SJSA1 (cell line): ENCODE measurements at regions not wholly inside any gene's neighbourhood (a gene's known extent, or its start where the extent isn't known, plus 50 kb on each side); places are given as distances from the start of the nearest gene placed in this dataset.

Experiments
- DNase-seq, 2 experiments: peaks; one replicate each; pipeline ENCODE4 v3.0.0-alpha.2; 2015 to 2020; ENCODE audit warnings: low spot score in 2 of 2, low read depth in 1 of 2
- H3K27ac ChIP-seq: fragments of 250-450 bp; sonication (Bioruptor Pico); 2 replicates; pipeline ENCODE4 v1.5.1; 2020; ENCODE audit warnings: mild to moderate bottlenecking, moderate library complexity
- H3K27me3 ChIP-seq: fragments of 250-450 bp; sonication (Bioruptor Pico); replicated peaks from 2 replicates; pipeline ENCODE4 v1.5.1; 2020; ENCODE audit warnings: mild to moderate bottlenecking, moderate library complexity
- H3K36me3 ChIP-seq: fragments of 250-450 bp; sonication (Bioruptor Pico); 2 replicates; pipeline ENCODE4 v1.5.1; 2020; ENCODE audit warnings: mild to moderate bottlenecking
- H3K4me1 ChIP-seq: fragments of 250-450 bp; sonication (Bioruptor Pico); replicated peaks from 2 replicates; pipeline ENCODE4 v1.6.1; 2021; ENCODE audit warnings: mild to moderate bottlenecking
- H3K4me3 ChIP-seq: fragments of 250-450 bp; sonication (Bioruptor Pico); 2 replicates; pipeline ENCODE4 v1.5.1; 2020; ENCODE audit warnings: mild to moderate bottlenecking
- H3K9me3 ChIP-seq: fragments of 250-450 bp; sonication (Bioruptor Pico); replicated peaks from 2 replicates; pipeline ENCODE4 v1.5.1; 2020; ENCODE audit warnings: mild to moderate bottlenecking

DNA sequence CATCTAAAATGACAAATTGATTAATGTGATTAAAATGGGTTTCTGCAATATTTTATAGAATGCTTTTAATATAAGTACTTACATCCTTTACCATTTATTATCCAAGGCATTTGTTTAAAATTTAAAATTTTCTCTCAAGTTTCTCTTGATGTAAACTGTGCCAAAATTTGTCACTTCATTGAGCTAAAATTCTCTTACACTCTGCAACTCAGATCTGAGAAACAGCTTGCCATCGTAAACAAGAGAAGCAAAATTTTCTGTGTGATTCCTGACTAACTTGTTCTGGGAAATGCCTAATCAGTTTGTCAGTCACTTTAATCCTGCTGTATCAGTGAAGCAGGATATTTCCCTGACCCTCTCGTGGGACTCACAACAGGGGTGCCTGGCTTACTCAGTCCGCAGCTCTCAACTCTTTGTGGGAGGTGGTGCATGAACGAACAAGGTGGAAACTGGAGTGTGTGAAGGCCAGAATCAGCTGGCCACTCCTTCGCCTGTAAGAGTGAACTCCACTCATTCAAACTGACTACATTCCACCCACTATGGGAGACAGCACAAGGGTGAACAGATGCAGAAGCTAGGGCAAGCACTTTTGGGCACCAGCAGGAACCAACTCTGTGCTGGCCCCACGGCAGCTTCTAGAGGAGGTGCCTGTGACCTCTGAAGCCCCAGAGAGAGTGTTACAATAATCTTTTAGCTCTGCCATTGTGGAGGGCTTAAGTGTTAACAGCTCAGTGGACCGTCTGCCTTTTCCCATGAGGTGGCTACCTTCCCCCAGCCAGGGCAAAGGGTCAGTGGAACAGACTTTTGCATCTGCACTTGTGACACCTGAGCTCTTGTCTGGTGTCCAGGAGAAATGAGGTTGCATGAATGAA is 349.4 kb downstream of the FAT4 start:
- H3K27ac ChIP-seq = no peak overlapping the region
- H3K36me3 ChIP-seq = no peaks in the 10 kb centered on the region
- no peaks in the 10 kb centered on the region for H3K27me3 ChIP-seq
- H3K9me3 ChIP-seq = no peaks in the 10 kb centered on the region
- no peaks in the 10 kb centered on the region for H3K4me1 ChIP-seq
- H3K4me3 ChIP-seq = no peak overlapping the region
- DNase-seq = no peak

- Histone ChIP-seq H3K4me3 (no peak overlapping the region), H3K27ac (no peak overlapping the region), H3K9me3 (no peaks in the 10 kb centered on the region), H3K36me3 (no peaks in the 10 kb centered on the region), H3K27me3 (no peaks in the 10 kb centered on the region), H3K4me1 (no peaks in the 10 kb centered on the region)
- DNase-seq = no peak
Measured at GRCh38 chr4:125666635-125667034, 351.9 kb downstream of the FAT4 start.

- Histone ChIP-seq H3K36me3 (no peaks in the 10 kb centered on the region), H3K4me1 (no peaks in the 10 kb centered on the region; the same call in 1 of the 2 replicates), H3K27me3 (no peaks in the 10 kb centered on the region), H3K4me3 (no peak overlapping the region), H3K27ac (no peak overlapping the region), H3K9me3 (no peaks in the 10 kb centered on the region)
- no peak for DNase-seq
Measured at GRCh38 chr4:125676156-125676555, 361.4 kb downstream of the FAT4 start.

- no peaks in the 10 kb centered on the region for H3K27me3 ChIP-seq
- H3K36me3 ChIP-seq = no peaks in the 10 kb centered on the region
- H3K27ac ChIP-seq = no peak overlapping the region
- DNase-seq = no peak
- H3K4me3 ChIP-seq = no peak overlapping the region
- no peaks in the 10 kb centered on the region for H3K9me3 ChIP-seq
- H3K4me1 ChIP-seq = no peaks in the 10 kb centered on the region; the same call in 1 of the 2 replicates
Measured at GRCh38 chr4:125676583-125676982, 361.8 kb downstream of the FAT4 start.

DNA sequence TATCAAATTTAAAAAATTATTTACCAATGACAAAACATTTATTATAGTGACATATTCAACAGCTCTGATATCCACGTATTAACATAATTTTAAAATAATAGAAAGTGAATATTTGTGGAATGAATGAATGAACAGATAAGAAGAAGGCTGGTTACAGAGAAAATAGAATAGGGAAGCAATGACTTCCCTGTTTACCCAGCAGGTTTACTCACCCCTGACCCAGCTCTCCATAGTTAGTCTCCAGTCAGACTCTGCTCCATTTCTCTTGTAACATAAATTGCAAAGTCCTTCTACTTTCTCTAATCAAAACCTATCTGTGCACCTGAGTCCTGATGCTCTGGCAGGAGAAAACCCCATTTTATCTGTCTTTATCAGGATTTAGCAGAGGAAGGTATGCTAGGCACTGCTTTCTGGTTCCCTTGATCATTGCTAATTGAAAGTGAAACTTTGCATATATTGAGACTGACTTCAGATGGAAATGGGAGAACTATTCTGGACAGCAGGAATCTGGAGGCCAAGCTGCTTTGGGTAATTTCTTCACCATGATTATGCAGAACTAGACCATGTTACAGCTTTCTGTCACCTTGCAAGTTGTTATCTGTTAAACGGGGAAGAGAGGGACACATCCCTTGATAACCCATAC is 363.0 kb downstream of the FAT4 start:
- no peaks in the 10 kb centered on the region for H3K36me3 ChIP-seq
- DNase-seq = no peak
- H3K4me3 ChIP-seq = no peak overlapping the region
- H3K9me3 ChIP-seq = no peaks in the 10 kb centered on the region
- H3K4me1 ChIP-seq = no peaks in the 10 kb centered on the region; the same call in 1 of the 2 replicates
- H3K27ac ChIP-seq = no peak overlapping the region
- H3K27me3 ChIP-seq = no peaks in the 10 kb centered on the region

- H3K36me3 ChIP-seq = no peaks in the 10 kb centered on the region
- H3K4me1 ChIP-seq = no peaks in the 10 kb centered on the region; the same call in 1 of the 2 replicates
- no peak overlapping the region for H3K4me3 ChIP-seq
- DNase-seq = no peak
- H3K27me3 ChIP-seq = no peaks in the 10 kb centered on the region
- H3K9me3 ChIP-seq = no peaks in the 10 kb centered on the region
- no peak overlapping the region for H3K27ac ChIP-seq
Measured at GRCh38 chr4:125679989-125680388, 365.2 kb downstream of the FAT4 start.

DNA sequence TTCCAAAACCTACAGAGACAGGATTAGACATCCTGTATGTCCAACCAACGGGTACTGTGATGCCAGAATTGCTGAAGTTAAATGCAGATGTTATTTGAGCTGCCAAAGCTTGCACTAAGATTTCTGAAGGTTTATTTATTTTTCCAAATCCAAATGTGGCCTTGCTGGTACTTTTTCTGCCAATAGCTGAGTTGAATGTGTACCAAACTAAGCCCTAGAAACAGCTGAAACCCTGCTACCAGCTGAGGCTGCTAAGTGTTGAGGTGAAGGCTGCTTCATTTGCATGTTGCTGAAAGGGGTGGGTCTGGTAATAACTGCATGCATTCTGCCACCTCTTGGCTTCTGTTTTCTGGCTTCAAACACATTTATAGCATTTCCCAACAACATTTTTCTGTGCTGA is 366.5 kb downstream of the FAT4 start:
- H3K9me3 ChIP-seq = no peaks in the 10 kb centered on the region
- H3K27ac ChIP-seq = no peak overlapping the region
- no peaks in the 10 kb centered on the region for H3K36me3 ChIP-seq
- DNase-seq = no peak
- no peak overlapping the region for H3K4me3 ChIP-seq
- H3K4me1 ChIP-seq = no peaks in the 10 kb centered on the region; the same call in 1 of the 2 replicates
- no peaks in the 10 kb centered on the region for H3K27me3 ChIP-seq

GRCh38 chr4:125682730-125683129 is 368.0 kb downstream of the FAT4 start:
- Histone ChIP-seq H3K27ac (no peak overlapping the region), H3K36me3 (no peaks in the 10 kb centered on the region), H3K27me3 (no peaks in the 10 kb centered on the region), H3K9me3 (no peaks in the 10 kb centered on the region), H3K4me3 (no peak overlapping the region), H3K4me1 (no peaks in the 10 kb centered on the region; the same call in 1 of the 2 replicates)
- DNase-seq = no peak

DNA sequence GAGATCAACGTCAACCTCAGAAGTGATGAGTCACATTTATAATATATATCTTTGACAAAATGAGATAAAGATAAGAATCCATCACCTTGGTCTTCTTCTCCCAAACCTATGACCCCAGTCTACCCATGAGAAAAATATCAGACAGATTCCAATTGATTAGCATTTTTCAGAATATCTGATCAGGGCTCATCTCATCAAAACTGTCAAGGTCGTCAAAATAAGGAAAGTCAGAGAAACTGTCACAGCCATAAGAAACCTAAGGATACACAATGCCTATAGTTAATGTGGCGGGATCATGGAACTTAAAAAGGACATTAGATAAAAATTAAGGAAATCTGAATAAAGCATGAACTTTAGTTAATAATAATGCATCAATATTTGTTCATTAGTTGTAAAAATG is 374.1 kb downstream of the FAT4 start:
- Histone ChIP-seq H3K9me3 (no peaks in the 10 kb centered on the region), H3K4me1 (no peaks in the 10 kb centered on the region), H3K36me3 (no peaks in the 10 kb centered on the region), H3K27ac (no peak overlapping the region), H3K4me3 (no peak overlapping the region), H3K27me3 (no peaks in the 10 kb centered on the region)
- no peak for DNase-seq

GRCh38 chr4:125689805-125690204 is 375.1 kb downstream of the FAT4 start:
- Histone ChIP-seq H3K36me3 (no peaks in the 10 kb centered on the region), H3K27ac (no peak overlapping the region), H3K9me3 (no peaks in the 10 kb centered on the region), H3K27me3 (no peaks in the 10 kb centered on the region), H3K4me3 (no peak overlapping the region), H3K4me1 (no peaks in the 10 kb centered on the region)
- DNase-seq = no peak

- no peaks in the 10 kb centered on the region for H3K27me3 ChIP-seq
- no peaks in the 10 kb centered on the region for H3K9me3 ChIP-seq
- no peak for DNase-seq
- no peak overlapping the region for H3K4me3 ChIP-seq
- H3K4me1 ChIP-seq = no peaks in the 10 kb centered on the region
- no peaks in the 10 kb centered on the region for H3K36me3 ChIP-seq
- H3K27ac ChIP-seq = no peak overlapping the region
Measured at GRCh38 chr4:125693228-125693627, 378.5 kb downstream of the FAT4 start.

DNA sequence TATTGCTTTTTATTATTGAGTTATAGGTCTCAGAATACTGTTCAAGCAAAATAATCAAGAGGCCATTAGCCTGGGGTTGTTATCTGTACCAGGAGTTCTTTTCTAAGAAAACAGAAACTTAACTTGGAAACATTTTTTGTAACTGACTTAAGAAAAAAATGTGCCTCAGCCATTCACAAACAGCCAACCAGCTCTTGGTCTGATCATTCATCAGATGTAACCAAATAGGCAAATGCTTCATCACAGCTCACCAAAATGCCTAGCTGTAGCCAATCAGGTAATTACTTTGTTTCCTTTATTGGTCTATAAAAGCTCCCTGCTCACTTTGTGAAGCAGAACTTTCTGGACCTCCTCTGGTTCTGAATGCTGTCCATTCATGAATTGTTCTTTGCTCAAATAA is 387.7 kb downstream of the FAT4 start:
- H3K27ac ChIP-seq = peak overlapping the region; percentile 83
- H3K36me3 ChIP-seq = no peaks in the 10 kb centered on the region
- H3K9me3 ChIP-seq = no peaks in the 10 kb centered on the region
- H3K4me3 ChIP-seq = no peak overlapping the region
- DNase-seq = no peak
- H3K4me1 ChIP-seq = peaks cover 37% of the 10 kb centered on the region
- no peaks in the 10 kb centered on the region for H3K27me3 ChIP-seq

DNA sequence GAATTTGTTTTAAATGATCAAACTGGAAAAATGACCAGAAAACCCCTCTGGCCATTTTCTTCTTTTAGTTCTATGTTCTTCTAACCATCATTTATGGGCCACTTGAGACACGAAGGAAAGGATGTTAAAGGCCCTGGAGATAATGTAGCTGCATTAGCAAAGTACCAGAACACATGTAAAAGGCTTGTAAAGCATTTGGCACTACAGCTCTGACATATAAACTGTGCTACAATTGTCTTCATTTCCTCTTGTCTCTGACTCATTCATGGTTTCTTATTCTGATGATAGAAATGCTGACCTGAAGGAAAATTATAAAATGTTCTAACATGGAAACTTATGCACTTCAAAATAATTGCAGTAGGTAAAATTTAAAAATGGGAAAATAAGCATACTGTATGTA is 388.7 kb downstream of the FAT4 start:
- peak in 1 of 2 experiments; percentile 63 for DNase-seq
- H3K27me3 ChIP-seq = no peaks in the 10 kb centered on the region
- H3K9me3 ChIP-seq = no peaks in the 10 kb centered on the region
- no peak overlapping the region for H3K4me3 ChIP-seq
- H3K4me1 ChIP-seq = peaks cover 37% of the 10 kb centered on the region
- peak overlapping the region; percentile 83 for H3K27ac ChIP-seq
- no peaks in the 10 kb centered on the region for H3K36me3 ChIP-seq

DNA sequence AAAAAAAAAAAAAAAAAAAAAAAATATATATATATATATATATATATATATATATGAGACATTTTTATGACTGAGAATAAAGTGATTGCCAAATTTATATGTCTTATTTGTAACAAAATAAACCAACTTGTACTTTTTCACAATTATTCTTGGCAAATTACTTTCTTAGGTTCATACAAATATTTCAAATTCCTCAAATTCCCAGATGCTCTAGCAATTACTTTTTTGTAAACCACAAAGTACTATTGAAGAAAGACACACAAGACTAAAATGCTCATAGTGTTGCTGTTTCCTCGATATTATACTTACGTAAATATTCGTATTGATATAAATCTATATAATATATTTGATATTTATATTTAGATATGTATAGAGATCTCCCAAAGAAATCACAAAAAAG is 390.0 kb downstream of the FAT4 start:
- Histone ChIP-seq H3K27me3 (no peaks in the 10 kb centered on the region), H3K36me3 (no peaks in the 10 kb centered on the region), H3K9me3 (no peaks in the 10 kb centered on the region), H3K4me3 (no peak overlapping the region), H3K4me1 (peaks cover 37% of the 10 kb centered on the region), H3K27ac (peak overlapping the region; percentile 83)
- peak in 1 of 2 experiments; percentile 46 for DNase-seq
